ENCODE measurements at regions not wholly inside any gene's neighbourhood (a gene's known extent, or its start where the extent isn't known, plus 50 kb on each side); places are given as distances from the start of the nearest gene placed in this dataset.

DNA sequence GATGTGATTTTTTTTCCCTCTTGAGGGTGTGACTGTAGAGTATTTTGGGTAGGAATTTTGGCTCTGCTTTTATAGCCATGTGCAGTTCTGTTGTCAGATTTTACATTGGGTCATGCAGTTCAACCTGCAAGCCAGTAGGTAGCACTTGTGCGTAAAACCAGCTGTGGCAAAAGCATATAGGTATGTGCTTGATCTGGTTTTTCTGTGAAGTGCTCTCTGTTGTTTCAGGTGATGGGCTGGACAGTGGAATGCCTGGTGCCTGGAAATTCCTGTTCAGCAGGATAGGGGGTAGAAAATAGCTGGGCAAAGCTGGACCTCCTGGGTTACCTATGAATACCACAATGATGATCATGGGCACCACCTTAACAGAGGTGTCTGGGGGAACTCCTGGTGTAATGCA, 584.2 kb upstream of the PCDH10 start:
- Mint-ChIP-seq H3K4me3 (no peak overlapping the region), H3K27me3 (no peaks in the 10 kb centered on the region), H3K27ac (no peak overlapping the region), H3K4me1 (no peaks in the 10 kb centered on the region), H3K9me3 (peaks cover 3% of the 10 kb centered on the region), H3K36me3 (no peaks in the 10 kb centered on the region)

DNA sequence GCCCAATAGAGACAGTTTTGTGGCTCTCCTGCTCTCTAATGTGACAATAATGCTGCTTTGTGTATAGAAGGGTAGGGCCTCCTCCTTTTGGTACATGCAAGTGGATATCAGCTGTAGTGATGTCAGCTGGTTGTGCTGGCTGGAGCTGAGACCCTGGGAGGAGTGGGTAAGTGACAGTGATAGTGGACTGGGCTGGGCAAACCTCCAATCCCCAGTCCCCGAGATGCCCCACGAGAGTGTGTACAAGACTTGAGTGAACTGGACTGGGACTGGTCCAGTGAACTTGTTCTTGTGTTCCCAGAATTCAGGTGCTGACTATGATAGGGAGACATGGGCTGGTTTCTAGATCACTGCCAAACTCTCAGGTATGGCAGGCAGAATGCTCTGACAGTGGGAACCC, 583.6 kb upstream of the PCDH10 start:
- peaks cover 5% of the 10 kb centered on the region for H3K9me3 Mint-ChIP-seq
- no peaks in the 10 kb centered on the region for H3K36me3 Mint-ChIP-seq
- H3K27ac Mint-ChIP-seq, result no peak overlapping the region
- no peaks in the 10 kb centered on the region for H3K4me1 Mint-ChIP-seq
- H3K27me3 Mint-ChIP-seq, result no peaks in the 10 kb centered on the region
- no peak overlapping the region for H3K4me3 Mint-ChIP-seq

DNA sequence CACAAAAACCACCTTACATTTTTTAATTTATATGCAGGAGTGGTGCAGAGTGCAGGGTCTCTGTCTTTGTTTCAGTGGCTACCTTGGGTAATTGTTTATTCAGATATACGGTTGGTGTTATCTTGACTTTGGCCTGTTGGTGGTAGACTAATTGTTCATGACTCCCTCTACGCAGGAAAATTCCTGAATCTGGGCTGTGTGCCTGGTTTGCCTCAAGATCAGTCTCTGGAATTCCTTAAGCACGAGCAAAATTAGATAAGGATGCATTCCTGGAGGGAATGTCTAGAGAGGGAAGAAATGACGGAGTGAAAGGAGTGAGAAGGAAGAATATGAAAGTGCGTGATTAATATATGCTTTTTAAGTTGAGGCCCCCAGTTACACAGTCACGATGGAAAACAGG, 576.9 kb upstream of the PCDH10 start:
- H3K27me3 Mint-ChIP-seq, result no peaks in the 10 kb centered on the region
- no peaks in the 10 kb centered on the region for H3K4me1 Mint-ChIP-seq
- no peak overlapping the region for H3K4me3 Mint-ChIP-seq
- no peak overlapping the region for H3K27ac Mint-ChIP-seq
- peaks cover 15% of the 10 kb centered on the region for H3K9me3 Mint-ChIP-seq
- no peaks in the 10 kb centered on the region for H3K36me3 Mint-ChIP-seq

GRCh38 chr4:132587626-132588025, 561.5 kb upstream of the PCDH10 start:
- Mint-ChIP-seq H3K9me3 (peaks cover 5% of the 10 kb centered on the region), H3K27ac (no peak overlapping the region), H3K4me3 (no peak overlapping the region), H3K27me3 (no peaks in the 10 kb centered on the region), H3K36me3 (no peaks in the 10 kb centered on the region), H3K4me1 (no peaks in the 10 kb centered on the region)

DNA sequence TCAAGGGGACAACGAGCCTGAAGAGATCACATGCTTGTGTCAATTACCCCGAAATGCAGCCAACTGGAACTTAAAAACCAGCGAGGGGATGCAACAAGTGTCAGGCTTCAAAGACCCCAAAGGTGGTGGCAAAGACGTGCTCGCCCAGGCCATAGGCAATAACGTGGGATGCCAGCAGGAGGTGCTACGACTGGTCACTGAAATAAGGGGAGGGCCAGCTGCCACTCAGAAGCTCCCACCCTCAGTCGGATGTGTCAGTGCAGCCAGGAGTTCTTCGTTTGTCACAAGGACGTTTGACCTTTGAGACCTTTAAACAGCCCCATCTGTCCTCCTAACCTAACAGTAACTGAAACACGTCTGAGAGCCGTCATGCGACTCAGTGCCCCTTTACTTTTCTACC, 556.8 kb upstream of the PCDH10 start:
- Mint-ChIP-seq H3K4me3 (no peak overlapping the region), H3K4me1 (no peaks in the 10 kb centered on the region), H3K9me3 (peaks cover 5% of the 10 kb centered on the region), H3K27ac (no peak overlapping the region), H3K27me3 (no peaks in the 10 kb centered on the region), H3K36me3 (no peaks in the 10 kb centered on the region)

DNA sequence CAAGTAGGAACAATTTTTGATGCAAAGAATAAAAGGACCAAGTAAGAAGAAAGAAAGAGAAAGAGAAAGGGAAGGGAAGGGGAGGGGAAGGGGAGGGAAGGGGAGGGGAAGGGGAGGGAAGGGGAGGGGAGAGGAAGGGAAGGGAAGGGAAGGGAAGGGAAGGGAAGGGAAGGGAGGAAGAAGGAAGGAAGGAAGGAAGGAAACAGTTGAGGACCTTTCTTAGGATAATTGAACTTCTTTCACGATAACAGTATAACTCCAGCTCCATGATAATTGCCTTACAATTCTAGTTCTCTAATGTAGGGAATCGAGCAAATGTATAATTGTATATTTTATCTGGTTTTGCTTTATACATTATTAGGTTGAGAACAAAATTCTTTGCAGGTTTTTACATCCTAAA, 556.2 kb upstream of the PCDH10 start:
- no peak overlapping the region for H3K27ac Mint-ChIP-seq
- H3K36me3 Mint-ChIP-seq, result no peaks in the 10 kb centered on the region
- H3K4me1 Mint-ChIP-seq, result no peaks in the 10 kb centered on the region
- H3K9me3 Mint-ChIP-seq, result peaks cover 5% of the 10 kb centered on the region
- H3K4me3 Mint-ChIP-seq, result no peak overlapping the region
- no peaks in the 10 kb centered on the region for H3K27me3 Mint-ChIP-seq

DNA sequence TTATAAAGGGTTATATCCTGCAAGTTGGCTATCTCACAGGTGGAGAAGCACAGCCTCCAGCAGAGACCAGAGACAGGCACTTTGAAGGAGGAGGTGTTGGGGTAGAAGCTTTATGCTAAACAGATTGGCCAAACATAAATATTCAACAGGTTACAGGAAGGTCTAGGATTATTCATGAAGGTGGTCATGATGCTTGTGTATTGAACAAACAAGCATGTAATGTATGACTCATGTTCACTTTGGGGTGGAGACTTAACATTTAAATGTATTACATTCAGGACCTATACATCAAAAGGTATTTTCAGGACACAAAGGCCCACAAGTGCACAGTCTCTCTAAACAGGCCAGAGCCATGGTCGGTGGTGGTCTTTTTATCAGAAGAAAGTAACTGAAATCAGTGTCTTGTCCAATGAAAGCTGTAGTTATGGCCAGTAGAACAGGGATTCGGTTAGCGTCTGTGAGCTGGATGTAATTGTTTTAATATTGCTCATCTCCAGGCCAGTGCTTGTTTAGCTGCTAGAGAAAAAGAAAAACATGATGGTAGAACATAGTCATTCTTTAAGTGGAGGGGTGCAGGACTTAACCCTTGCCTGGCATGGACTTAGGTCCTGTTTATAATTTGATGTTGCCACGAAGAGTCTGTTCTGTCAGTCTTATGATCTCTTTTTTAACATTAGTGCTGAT, 555.2 kb upstream of the PCDH10 start:
- H3K36me3 Mint-ChIP-seq, result no peaks in the 10 kb centered on the region

DNA sequence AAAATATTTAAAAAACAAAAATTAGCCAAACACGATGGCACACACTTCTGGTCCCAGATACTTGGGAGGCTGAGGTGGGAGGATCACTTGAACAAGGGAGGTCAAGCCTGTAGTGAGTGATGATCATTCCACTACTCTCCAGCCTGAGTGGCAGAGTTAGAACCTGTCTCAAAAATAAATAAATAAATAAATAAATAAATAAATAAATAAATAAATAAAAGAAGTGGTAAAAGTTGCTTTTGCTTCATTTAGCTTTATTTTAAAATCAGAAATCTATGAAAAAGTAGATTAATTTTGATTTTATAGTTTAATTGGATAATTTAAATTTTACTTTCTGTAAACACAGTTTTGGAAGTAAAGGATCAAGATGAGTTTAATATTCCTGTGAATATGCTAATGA, 552.9 kb upstream of the PCDH10 start:
- H3K36me3 Mint-ChIP-seq, result no peaks in the 10 kb centered on the region
- H3K4me3 Mint-ChIP-seq, result no peak overlapping the region
- peaks cover 5% of the 10 kb centered on the region for H3K9me3 Mint-ChIP-seq
- H3K27me3 Mint-ChIP-seq, result no peaks in the 10 kb centered on the region
- no peaks in the 10 kb centered on the region for H3K4me1 Mint-ChIP-seq
- no peak overlapping the region for H3K27ac Mint-ChIP-seq

More for the DNA sequence above, 555.2 kb upstream of the PCDH10 start:
- Mint-ChIP-seq H3K27ac (no peak overlapping the region), H3K4me1 (no peaks in the 10 kb centered on the region), H3K27me3 (no peaks in the 10 kb centered on the region), H3K4me3 (no peak overlapping the region), H3K9me3 (peaks cover 5% of the 10 kb centered on the region)

- no peak overlapping the region for H3K27ac Mint-ChIP-seq
- no peaks in the 10 kb centered on the region for H3K27me3 Mint-ChIP-seq
- H3K4me3 Mint-ChIP-seq, result no peak overlapping the region
- peaks cover 11% of the 10 kb centered on the region for H3K9me3 Mint-ChIP-seq
- no peaks in the 10 kb centered on the region for H3K36me3 Mint-ChIP-seq
- no peaks in the 10 kb centered on the region for H3K4me1 Mint-ChIP-seq
These were observed 543.5 kb upstream of the PCDH10 start for GRCh38 chr4:132605551-132605950.

- no peak overlapping the region for H3K4me3 Mint-ChIP-seq
- H3K27me3 Mint-ChIP-seq, result no peaks in the 10 kb centered on the region
- no peak overlapping the region for H3K27ac Mint-ChIP-seq
- no peaks in the 10 kb centered on the region for H3K36me3 Mint-ChIP-seq
- peaks cover 13% of the 10 kb centered on the region for H3K9me3 Mint-ChIP-seq
- no peaks in the 10 kb centered on the region for H3K4me1 Mint-ChIP-seq
These were observed 534.4 kb upstream of the PCDH10 start for GRCh38 chr4:132614682-132615081.

DNA sequence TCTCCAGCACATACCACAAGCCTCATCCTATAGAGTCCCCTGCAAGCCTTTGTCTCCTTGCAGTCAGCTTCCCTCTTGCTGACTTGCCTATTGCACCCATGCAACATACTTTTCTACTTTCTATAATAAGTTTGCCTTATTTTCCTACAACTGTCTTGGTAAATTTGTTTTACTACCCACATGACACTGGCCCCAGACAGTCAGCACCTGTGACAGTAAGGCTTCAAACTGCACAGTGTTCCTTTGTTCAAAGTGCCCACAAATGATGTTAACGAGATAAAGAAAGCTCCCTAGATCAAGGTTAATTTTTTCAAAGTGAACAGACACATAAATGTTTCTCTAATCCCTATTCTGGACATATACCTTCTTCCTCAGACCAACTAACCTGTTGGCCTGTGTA, 529.1 kb upstream of the PCDH10 start:
- no peak overlapping the region for H3K4me3 Mint-ChIP-seq
- no peaks in the 10 kb centered on the region for H3K27me3 Mint-ChIP-seq
- no peaks in the 10 kb centered on the region for H3K4me1 Mint-ChIP-seq
- H3K9me3 Mint-ChIP-seq, result peaks cover 17% of the 10 kb centered on the region
- no peaks in the 10 kb centered on the region for H3K36me3 Mint-ChIP-seq
- no peak overlapping the region for H3K27ac Mint-ChIP-seq

DNA sequence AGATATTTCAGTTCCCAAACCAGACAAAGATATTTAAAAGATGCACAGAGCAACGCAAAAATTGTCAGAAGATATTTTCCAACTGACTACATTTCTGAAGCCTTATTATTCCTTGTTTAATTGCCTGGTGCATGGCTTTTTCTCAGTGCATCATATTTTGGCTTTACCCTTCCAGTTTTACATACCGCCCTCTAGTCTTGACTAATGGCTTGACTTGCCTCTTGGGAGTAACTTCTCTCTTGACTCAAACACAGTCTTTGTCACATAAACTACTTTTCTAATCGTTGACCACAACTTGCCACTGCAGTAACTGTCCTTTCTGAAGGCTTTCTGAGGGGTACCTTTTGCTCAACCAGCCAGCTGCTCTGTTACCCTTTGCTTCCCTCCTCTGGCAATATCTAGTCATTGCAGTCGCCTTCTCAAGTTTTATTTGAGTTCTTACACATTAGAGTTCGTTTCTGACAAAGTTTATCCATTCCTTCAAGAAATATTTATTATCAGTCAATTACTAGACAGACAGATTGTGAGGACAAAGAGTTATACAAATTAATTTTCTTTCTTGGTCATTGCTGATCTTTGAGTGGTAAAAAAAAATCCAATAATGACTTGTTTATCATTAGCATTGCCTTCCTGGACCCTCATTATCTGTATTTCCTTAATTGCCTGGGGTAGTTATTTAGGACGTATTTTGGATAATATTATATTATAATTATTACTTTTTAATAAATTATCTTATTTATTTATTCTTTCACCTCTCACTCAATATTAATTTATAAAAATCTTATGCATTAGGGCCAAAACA, 506.9 kb upstream of the PCDH10 start:
- no peaks in the 10 kb centered on the region for H3K4me1 Mint-ChIP-seq
- no peaks in the 10 kb centered on the region for H3K36me3 Mint-ChIP-seq

GRCh38 chr4:132646186-132646585, 502.9 kb upstream of the PCDH10 start:
- H3K27me3 Mint-ChIP-seq, result no peaks in the 10 kb centered on the region
- H3K36me3 Mint-ChIP-seq, result no peaks in the 10 kb centered on the region
- no peak overlapping the region for H3K4me3 Mint-ChIP-seq
- H3K9me3 Mint-ChIP-seq, result peaks cover 2% of the 10 kb centered on the region
- no peak overlapping the region for H3K27ac Mint-ChIP-seq
- H3K4me1 Mint-ChIP-seq, result no peaks in the 10 kb centered on the region

More for the DNA sequence above, 506.9 kb upstream of the PCDH10 start:
- no peak overlapping the region for H3K4me3 Mint-ChIP-seq
- H3K9me3 Mint-ChIP-seq, result peaks cover 4% of the 10 kb centered on the region
- H3K27ac Mint-ChIP-seq, result no peak overlapping the region
- no peaks in the 10 kb centered on the region for H3K27me3 Mint-ChIP-seq

- peaks cover 19% of the 10 kb centered on the region for H3K9me3 Mint-ChIP-seq
- no peaks in the 10 kb centered on the region for H3K27me3 Mint-ChIP-seq
- H3K4me1 Mint-ChIP-seq, result no peaks in the 10 kb centered on the region
- no peak overlapping the region for H3K27ac Mint-ChIP-seq
- no peaks in the 10 kb centered on the region for H3K36me3 Mint-ChIP-seq
- no peak overlapping the region for H3K4me3 Mint-ChIP-seq
These were observed 497.9 kb upstream of the PCDH10 start for GRCh38 chr4:132651196-132651595.

DNA sequence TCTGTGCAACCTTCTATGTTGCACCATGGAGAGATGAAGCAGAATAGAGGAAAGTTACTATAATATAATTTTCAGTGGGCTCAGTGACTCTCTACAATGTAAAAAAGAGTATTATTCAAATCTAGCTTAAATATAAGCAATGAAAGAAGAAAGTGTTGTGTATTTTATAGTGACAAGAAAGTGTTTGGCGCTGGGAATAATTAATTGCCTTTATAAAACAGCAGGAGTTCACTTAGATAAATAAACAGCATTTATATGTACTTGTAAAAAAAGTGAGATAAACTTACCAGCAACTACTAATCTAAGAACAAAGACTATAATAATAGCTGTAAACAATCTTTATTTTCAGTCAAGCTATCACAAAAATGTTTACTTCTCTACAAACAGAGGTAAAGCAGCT, 488.9 kb upstream of the PCDH10 start:
- H3K4me3 Mint-ChIP-seq, result no peak overlapping the region
- peaks cover 19% of the 10 kb centered on the region for H3K9me3 Mint-ChIP-seq
- no peaks in the 10 kb centered on the region for H3K27me3 Mint-ChIP-seq

DNA sequence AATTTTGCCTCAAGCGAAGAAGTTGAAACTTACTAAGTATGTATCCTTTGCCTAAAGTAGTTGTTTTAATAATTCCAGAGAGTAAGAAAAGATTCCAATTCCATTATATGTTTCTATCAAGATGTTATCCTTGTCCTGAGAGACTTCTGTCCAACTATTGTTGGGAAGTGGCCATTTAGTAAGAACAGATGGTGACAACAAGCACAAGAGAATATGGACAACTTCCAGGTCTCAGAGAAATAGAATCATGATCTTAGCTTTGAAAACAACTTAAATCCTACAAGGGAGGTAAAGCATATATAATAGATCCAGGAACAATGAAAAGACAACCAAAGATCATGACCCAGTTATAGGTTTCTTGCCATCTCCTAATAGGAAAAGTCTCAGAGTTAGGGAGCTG, 486.6 kb upstream of the PCDH10 start:
- Mint-ChIP-seq H3K4me3 (no peak overlapping the region), H3K4me1 (no peaks in the 10 kb centered on the region), H3K27me3 (no peaks in the 10 kb centered on the region), H3K27ac (no peak overlapping the region), H3K36me3 (no peaks in the 10 kb centered on the region), H3K9me3 (peaks cover 10% of the 10 kb centered on the region)

More for the DNA sequence above, 488.9 kb upstream of the PCDH10 start:
- H3K36me3 Mint-ChIP-seq, result no peaks in the 10 kb centered on the region
- H3K4me1 Mint-ChIP-seq, result no peaks in the 10 kb centered on the region
- H3K27ac Mint-ChIP-seq, result no peak overlapping the region

Data from activated naive CD4-positive, alpha-beta T cell treated with anti-CD3 and anti-CD28 coated beads, Interleukin-2, amount 50 U/mL, for 24 hours (primary cell).